NT2/D1 (cell line): ENCODE measurements at regions not wholly inside any gene's neighbourhood (a gene's known extent, or its start where the extent isn't known, plus 50 kb on each side); places are given as distances from the start of the nearest gene placed in this dataset.

Experiments
- YY1 ChIP-seq: IDR thresholded peaks from 2 replicates; pipeline ENCODE4 v1.6.1; 2011; ENCODE audit not compliant: insufficient read length, insufficient read depth
- ZNF274 ChIP-seq: IDR thresholded peaks from 2 replicates; pipeline ENCODE4 v1.6.1; 2011; ENCODE audit warnings: mild to moderate bottlenecking, low read depth, low read length

DNA sequence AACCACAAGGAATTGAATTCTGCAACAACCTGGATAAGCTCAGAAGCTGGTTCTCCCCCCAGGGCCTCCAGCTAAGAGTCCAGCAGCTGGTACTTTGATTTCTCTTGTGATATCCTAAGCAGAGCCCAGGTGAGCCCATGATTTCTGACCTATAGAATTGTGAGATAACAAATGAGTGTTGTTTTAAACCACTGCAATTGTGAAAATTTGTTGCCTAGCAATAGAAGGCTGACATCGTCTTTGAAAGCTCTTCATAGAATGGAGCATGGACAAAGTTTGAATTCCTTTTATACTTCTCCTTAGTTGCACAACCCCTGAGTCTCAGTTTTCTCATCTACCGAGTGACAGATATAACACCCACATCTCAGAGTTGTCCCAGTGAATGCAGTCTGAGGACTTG is 129.9 kb downstream of the TEX36 start:
- TF ChIP-seq YY1 = no peak
- no peak for TF ChIP-seq ZNF274
